ENCODE measurements at regions not wholly inside any gene's neighbourhood (a gene's known extent, or its start where the extent isn't known, plus 50 kb on each side); places are given as distances from the start of the nearest gene placed in this dataset.

DNA sequence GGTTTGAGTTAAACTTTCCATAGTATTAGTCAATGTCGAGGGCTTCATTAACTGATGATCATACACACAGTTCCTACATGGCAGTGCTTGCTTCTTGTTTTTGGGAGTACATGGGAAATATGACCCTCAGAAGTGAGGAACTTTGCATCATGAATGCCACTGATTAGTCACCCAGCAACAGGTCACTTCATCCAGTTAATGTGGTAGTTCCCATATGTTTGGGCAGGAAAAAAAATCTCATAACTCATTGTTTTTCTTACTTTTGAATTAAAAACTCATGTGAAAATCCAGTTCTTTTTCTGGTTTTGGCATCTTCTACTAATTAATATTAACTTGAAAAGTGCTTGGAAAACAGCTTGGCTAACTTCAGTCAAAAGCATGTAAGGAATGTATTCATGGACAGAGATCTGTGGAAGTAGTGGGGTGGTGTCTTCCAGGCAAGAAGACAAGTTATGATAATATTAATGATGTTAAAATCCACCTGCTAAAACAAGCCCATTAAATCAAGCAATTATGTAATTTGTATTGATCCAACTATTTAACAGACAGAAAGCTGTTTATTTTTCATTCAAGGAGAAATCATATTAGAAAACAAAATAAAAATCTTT lies 309.1 kb upstream of the NAV3 start:
- Histone ChIP-seq H3K4me1 (ENCODE audit: control insufficient read depth, extremely low read depth, insufficient read depth, low read length) (no peaks in the 10 kb centered on the region), H2AFZ (ENCODE audit: low read depth, low read length) (no peak overlapping the region), H3K4me2 (ENCODE audit: insufficient read depth, low read length) (no peak overlapping the region), H3K27ac (ENCODE audit: insufficient read depth, low read depth, low read length) (no peak overlapping the region), H3K9me1 (replicated peaks; ENCODE audit: control insufficient read depth, extremely low read depth, insufficient read depth, low read length) (no peaks in the 10 kb centered on the region), H3K36me3 (ENCODE audit: control insufficient read depth in 2 of 2, extremely low read depth in 1 of 2, insufficient read depth in 2 of 2, low read length in 2 of 2) (no peaks in the 10 kb centered on the region), H3K9ac (replicated peaks; ENCODE audit: extremely low read depth, insufficient read depth, low read length) (no peak overlapping the region), H4K20me1 (replicated peaks; ENCODE audit: control insufficient read depth, extremely low read depth, insufficient read depth, low read length) (no peaks in the 10 kb centered on the region), H3K4me3 (replicated peaks in 1 of 3; ENCODE audit: insufficient read depth in 1 of 3, low read depth in 1 of 3, low read length in 3 of 3) (no peak overlapping the region), H3K9me3 (replicated peaks; ENCODE audit: control insufficient read depth, insufficient read depth, low read length) (no peaks in the 10 kb centered on the region), H3K27me3 (ENCODE audit: control insufficient read depth in 2 of 2, insufficient read depth in 2 of 2, low read length in 2 of 2) (no peaks in the 10 kb centered on the region), H3K79me2 (ENCODE audit: control insufficient read depth, insufficient read depth, low read length) (no peaks in the 10 kb centered on the region)
- dilution Hi-C loops (cut with MboI; ENCODE audit: extremely low pct_ligation_motif_present, low sequenced_read_pairs) (no loop called here), intact Hi-C loops (cut with micrococcal nuclease) (no loop called here)
- POLR2A ChIA-PET = no interaction called here
- BruUV-seq (replicated peaks) = no TSS peak
- FAIRE-seq (no peak), DNase-seq (ENCODE audit: low read depth, low spot score) (no peak)
- CTCF ChIA-PET = interaction anchor here (0.6 kb wide), 1 partner anchor 1101 kb away, joined by 4 read pairs; no protein-coding TSS in a partner anchor
- no peak for TF ChIP-seq POLR2A (IDR thresholded peaks at IDR 0.05; ENCODE audit: low read depth, low read length)
- no peak for TF ChIP-seq FOS (IDR thresholded peaks at IDR 0.05; ENCODE audit: borderline replicate concordance, insufficient read depth, low read length)
- no peak for TF ChIP-seq GATA2 (IDR thresholded peaks at IDR 0.05; ENCODE audit: insufficient read depth, insufficient read length, low read depth, low read length)
- TF ChIP-seq JUN (IDR thresholded peaks at IDR 0.05; ENCODE audit: borderline replicate concordance, insufficient read depth, insufficient read length, low read depth) = no peak
- TF ChIP-seq, protein P1, sequence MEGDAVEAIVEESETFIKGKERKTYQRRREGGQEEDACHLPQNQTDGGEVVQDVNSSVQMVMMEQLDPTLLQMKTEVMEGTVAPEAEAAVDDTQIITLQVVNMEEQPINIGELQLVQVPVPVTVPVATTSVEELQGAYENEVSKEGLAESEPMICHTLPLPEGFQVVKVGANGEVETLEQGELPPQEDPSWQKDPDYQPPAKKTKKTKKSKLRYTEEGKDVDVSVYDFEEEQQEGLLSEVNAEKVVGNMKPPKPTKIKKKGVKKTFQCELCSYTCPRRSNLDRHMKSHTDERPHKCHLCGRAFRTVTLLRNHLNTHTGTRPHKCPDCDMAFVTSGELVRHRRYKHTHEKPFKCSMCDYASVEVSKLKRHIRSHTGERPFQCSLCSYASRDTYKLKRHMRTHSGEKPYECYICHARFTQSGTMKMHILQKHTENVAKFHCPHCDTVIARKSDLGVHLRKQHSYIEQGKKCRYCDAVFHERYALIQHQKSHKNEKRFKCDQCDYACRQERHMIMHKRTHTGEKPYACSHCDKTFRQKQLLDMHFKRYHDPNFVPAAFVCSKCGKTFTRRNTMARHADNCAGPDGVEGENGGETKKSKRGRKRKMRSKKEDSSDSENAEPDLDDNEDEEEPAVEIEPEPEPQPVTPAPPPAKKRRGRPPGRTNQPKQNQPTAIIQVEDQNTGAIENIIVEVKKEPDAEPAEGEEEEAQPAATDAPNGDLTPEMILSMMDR (IDR thresholded peaks at IDR 0.05; ENCODE audit: extremely low read depth in 1 of 2, insufficient read depth in 1 of 2, low read depth in 1 of 2, low read length in 2 of 2) = no peak
- TF ChIP-seq MYC (IDR thresholded peaks at IDR 0.05; ENCODE audit: low read depth, low read length) = no peak
- TF ChIP-seq, protein P2, sequence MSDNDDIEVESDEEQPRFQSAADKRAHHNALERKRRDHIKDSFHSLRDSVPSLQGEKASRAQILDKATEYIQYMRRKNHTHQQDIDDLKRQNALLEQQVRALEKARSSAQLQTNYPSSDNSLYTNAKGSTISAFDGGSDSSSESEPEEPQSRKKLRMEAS (IDR thresholded peaks at IDR 0.05; ENCODE audit: insufficient read depth, insufficient read length) = no peak
- no peak for TF ChIP-seq POLR2AphosphoS5 (IDR thresholded peaks at IDR 0.05; ENCODE audit: insufficient read depth, low read depth, low read length)
- TF ChIP-seq EZH2 (IDR thresholded peaks at IDR 0.05; ENCODE audit: borderline replicate concordance, low read depth, low read length, severe bottlenecking) = no peak

Measured in endothelial cell of umbilical vein (primary cell).